Breast epithelium (tissue), 4 donors: ENCODE measurements at regions not wholly inside any gene's neighbourhood (a gene's known extent, or its start where the extent isn't known, plus 50 kb on each side); places are given as distances from the start of the nearest gene placed in this dataset.

Source experiments
- DNase-seq, 2 donors: peaks; one replicate each; pipeline ENCODE4 v3.0.0-alpha.2; 2019; ENCODE audit warnings: low spot score in 2 of 2
- H3K27ac ChIP-seq, 2 donors: fragments of 200-600 bp; sonication (generic) in 1 of 2; one replicate each; pipeline ENCODE4 v1.5.1; 2016 to 2019; ENCODE audit warnings: mild to moderate bottlenecking in 1 of 2
- H3K27me3 ChIP-seq, 2 donors: fragments of 200-600 bp; sonication (generic) in 1 of 2; one replicate each; pipeline versions ENCODE4 v1.5.1 to v1.6.0; 2017 to 2019; ENCODE audit warnings: control low read depth in 1 of 2, mild to moderate bottlenecking in 1 of 2
- H3K36me3 ChIP-seq: fragments of 200-600 bp; one replicate; pipeline ENCODE4 v1.5.1; 2019
- H3K4me1 ChIP-seq, 2 donors: fragments of 200-600 bp; sonication (generic); one replicate each; pipeline ENCODE4 v1.5.1; 2016 to 2019; ENCODE audit warnings: control low read depth in 1 of 2
- H3K4me3 ChIP-seq, 3 donors: fragments of 200-600 bp; sonication (generic); 1 replicate in 2 of 3; 2 replicates in 1 of 3; pipeline ENCODE4 v1.5.1; 2016 to 2019; ENCODE audit warnings: mild to moderate bottlenecking in 3 of 3, moderate library complexity in 2 of 3
- H3K9me3 ChIP-seq, 2 donors: fragments of 200-600 bp; sonication (generic) in 1 of 2; one replicate each; pipeline ENCODE4 v1.5.1; 2016 to 2019; ENCODE audit warnings: control low read depth in 1 of 2
- CTCF ChIP-seq, 3 donors: fragments of 450-650 bp; IDR thresholded peaks; one replicate each; pipeline ENCODE4 v1.5.1; 2016 to 2017; ENCODE audit warnings: antibody characterized with exemption in 3 of 3, mild to moderate bottlenecking in 3 of 3, moderate library complexity in 3 of 3
- POLR2A ChIP-seq: fragments of 450-650 bp; IDR thresholded peaks from one replicate; pipeline ENCODE4 v1.6.1; 2016; ENCODE audit warnings: antibody characterized with exemption, mild to moderate bottlenecking, moderate library complexity
- POLR2AphosphoS5 ChIP-seq, 3 donors: sonication (generic); formaldehyde crosslinking; IDR thresholded peaks; one replicate each; pipeline ENCODE4 v1.6.1; 2017; ENCODE audit warnings: antibody characterized with exemption in 3 of 3
- intact Hi-C: fragments of 100-400 bp; cut with DNase I; formaldehyde crosslinking; loops from one replicate; pipeline ENCODE4 v1.15.1; 2023; ENCODE audit warnings: low total_unique reads

GRCh38 chrX:10971176-10971575, 140.0 kb upstream of the HCCS start:
- no peak for DNase-seq
- Histone ChIP-seq H3K9me3 (no peaks in the 10 kb centered on the region), H3K4me3 (no peak overlapping the region), H3K27ac (no peak overlapping the region), H3K36me3 (no peaks in the 10 kb centered on the region), H3K4me1 (no peaks in the 10 kb centered on the region), H3K27me3 (no peaks in the 10 kb centered on the region)
- intact Hi-C loops = no loop called here
- no peak for TF ChIP-seq POLR2A
- TF ChIP-seq CTCF (IDR thresholded peaks at IDR 0.05) = no peak
- no peak for TF ChIP-seq POLR2AphosphoS5 (IDR thresholded peaks at IDR 0.05)

- H3K27ac ChIP-seq = no peak overlapping the region
These were observed 139.4 kb upstream of the HCCS start for GRCh38 chrX:10971759-10972158.

GRCh38 chrX:10972706-10973105, 138.4 kb upstream of the HCCS start:
- no peak overlapping the region for H3K4me3 ChIP-seq
- H3K9me3 ChIP-seq = no peaks in the 10 kb centered on the region
- no peak overlapping the region for H3K27ac ChIP-seq
- H3K27me3 ChIP-seq = no peaks in the 10 kb centered on the region
- DNase-seq = no peak
- intact Hi-C loops = no loop called here
- H3K36me3 ChIP-seq = no peaks in the 10 kb centered on the region
- no peaks in the 10 kb centered on the region for H3K4me1 ChIP-seq
- TF ChIP-seq POLR2AphosphoS5 (IDR thresholded peaks at IDR 0.05) (no peak), CTCF (IDR thresholded peaks at IDR 0.05) (no peak), POLR2A (no peak)

More at GRCh38 chrX:10971759-10972158, 139.4 kb upstream of the HCCS start:
- Histone ChIP-seq H3K4me3 (no peak overlapping the region), H3K36me3 (no peaks in the 10 kb centered on the region), H3K9me3 (no peaks in the 10 kb centered on the region), H3K4me1 (no peaks in the 10 kb centered on the region), H3K27me3 (no peaks in the 10 kb centered on the region)
- DNase-seq = no peak
- no peak for TF ChIP-seq POLR2A
- no peak for TF ChIP-seq CTCF (IDR thresholded peaks at IDR 0.05)
- no peak for TF ChIP-seq POLR2AphosphoS5 (IDR thresholded peaks at IDR 0.05)
- intact Hi-C loops = no loop called here

GRCh38 chrX:10974920-10975319, 136.2 kb upstream of the HCCS start:
- H3K27ac ChIP-seq = no peak overlapping the region
- no peaks in the 10 kb centered on the region for H3K36me3 ChIP-seq
- H3K4me1 ChIP-seq = no peaks in the 10 kb centered on the region
- DNase-seq = no peak
- H3K4me3 ChIP-seq = no peak overlapping the region
- intact Hi-C loops = no loop called here
- H3K27me3 ChIP-seq = no peaks in the 10 kb centered on the region
- no peak for TF ChIP-seq CTCF (IDR thresholded peaks at IDR 0.05)
- TF ChIP-seq POLR2A = no peak
- TF ChIP-seq POLR2AphosphoS5 (IDR thresholded peaks at IDR 0.05) = no peak
- no peaks in the 10 kb centered on the region for H3K9me3 ChIP-seq

GRCh38 chrX:10979956-10980355, 131.2 kb upstream of the HCCS start:
- Histone ChIP-seq H3K9me3 (no peaks in the 10 kb centered on the region), H3K4me3 (no peak overlapping the region), H3K27me3 (no peaks in the 10 kb centered on the region), H3K4me1 (no peaks in the 10 kb centered on the region), H3K27ac (no peak overlapping the region), H3K36me3 (no peaks in the 10 kb centered on the region)
- TF ChIP-seq POLR2AphosphoS5 (IDR thresholded peaks at IDR 0.05) = no peak
- no peak for TF ChIP-seq POLR2A
- no peak for TF ChIP-seq CTCF (IDR thresholded peaks at IDR 0.05)
- intact Hi-C loops = no loop called here
- DNase-seq = no peak
